RWPE2 (cell line): ENCODE measurements at regions not wholly inside any gene's neighbourhood (a gene's known extent, or its start where the extent isn't known, plus 50 kb on each side); places are given as distances from the start of the nearest gene placed in this dataset.
A peak's percentile ranks its signal among the peaks of the same experiment; 100 is the strongest.

Source experiments
- ATAC-seq: fragments of 200-7000 bp; cut with Tn5 transposase; 3 replicates; pipeline ENCODE4 v1.9.1; 2021; ENCODE audit warnings: low read depth
- DNase-seq: peaks from one replicate; pipeline ENCODE4 v3.0.0-alpha.2; 2020; ENCODE audit warnings: low spot score
- H3K27ac ChIP-seq: fragments of 450-650 bp; 2 replicates; pipeline ENCODE4 v1.5.1; 2017; ENCODE audit warnings: mild to moderate bottlenecking; ENCODE audit not compliant: poor library complexity, severe bottlenecking
- H3K27me3 ChIP-seq: fragments of 250-450 bp; sonication (Bioruptor Pico); 2 replicates; pipeline ENCODE4 v1.5.1; 2021; ENCODE audit warnings: mild to moderate bottlenecking, moderate library complexity; ENCODE audit not compliant: insufficient read depth, poor library complexity, severe bottlenecking
- H3K36me3 ChIP-seq: fragments of 250-450 bp; sonication (Bioruptor Pico); 2 replicates; pipeline ENCODE4 v1.5.1; 2020; ENCODE audit warnings: low read depth, mild to moderate bottlenecking, moderate library complexity
- H3K4me1 ChIP-seq: fragments of 250-450 bp; sonication (Bioruptor Pico); 2 replicates; pipeline ENCODE4 v1.5.1; 2021; ENCODE audit warnings: mild to moderate bottlenecking, moderate library complexity; ENCODE audit not compliant: insufficient read depth, poor library complexity, severe bottlenecking
- H3K4me3 ChIP-seq: fragments of 250-450 bp; sonication (Bioruptor Pico); 2 replicates; pipeline ENCODE4 v1.5.1; 2021; ENCODE audit warnings: mild to moderate bottlenecking, moderate library complexity; ENCODE audit not compliant: severe bottlenecking
- H3K9me3 ChIP-seq: fragments of 250-450 bp; sonication (Bioruptor Pico); 2 replicates; pipeline ENCODE4 v1.5.1; 2021; ENCODE audit warnings: mild to moderate bottlenecking, moderate library complexity; ENCODE audit not compliant: severe bottlenecking
- TF ChIP-seq, protein P1 (sequence below): fragments of 450-650 bp; IDR thresholded peaks from one replicate; pipeline ENCODE4 v1.5.1; 2017; ENCODE audit warnings: mild to moderate bottlenecking, moderate library complexity; ENCODE audit not compliant: poor library complexity, severe bottlenecking

DNA sequence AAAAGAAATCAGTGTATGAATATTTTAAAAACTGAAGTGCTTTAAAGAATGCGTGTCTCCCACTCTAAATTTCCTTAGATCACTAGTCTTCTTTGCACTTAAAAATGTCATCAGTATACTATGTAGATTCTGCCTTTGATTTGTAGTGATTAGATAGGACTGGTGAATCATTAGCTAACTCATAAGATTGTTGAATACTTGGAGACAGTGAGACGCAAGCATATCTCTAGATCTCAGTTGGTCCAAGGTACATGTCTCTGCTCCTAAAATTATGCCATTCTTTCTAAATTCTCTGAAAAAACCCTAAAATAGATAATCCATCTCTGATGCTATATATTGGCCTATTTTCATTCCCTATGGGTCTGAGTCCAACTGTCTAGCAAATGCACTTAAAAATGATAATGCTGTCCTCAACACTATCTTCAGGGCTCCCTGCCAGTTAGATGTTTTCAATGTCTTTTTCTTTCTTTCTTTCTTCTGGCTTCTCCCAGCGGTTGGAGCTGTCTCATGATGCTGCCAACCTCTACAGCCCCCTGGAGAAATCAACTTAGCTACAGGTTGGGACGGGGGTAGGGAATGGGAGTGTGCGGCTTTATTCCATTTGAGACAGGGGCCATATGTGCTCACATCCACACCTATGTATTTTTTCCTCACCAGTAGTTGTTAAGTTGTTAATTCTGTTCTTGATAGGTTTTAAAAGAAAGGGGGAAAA is 301.0 kb downstream of the NDFIP2 start:
- TF ChIP-seq, protein P1, sequence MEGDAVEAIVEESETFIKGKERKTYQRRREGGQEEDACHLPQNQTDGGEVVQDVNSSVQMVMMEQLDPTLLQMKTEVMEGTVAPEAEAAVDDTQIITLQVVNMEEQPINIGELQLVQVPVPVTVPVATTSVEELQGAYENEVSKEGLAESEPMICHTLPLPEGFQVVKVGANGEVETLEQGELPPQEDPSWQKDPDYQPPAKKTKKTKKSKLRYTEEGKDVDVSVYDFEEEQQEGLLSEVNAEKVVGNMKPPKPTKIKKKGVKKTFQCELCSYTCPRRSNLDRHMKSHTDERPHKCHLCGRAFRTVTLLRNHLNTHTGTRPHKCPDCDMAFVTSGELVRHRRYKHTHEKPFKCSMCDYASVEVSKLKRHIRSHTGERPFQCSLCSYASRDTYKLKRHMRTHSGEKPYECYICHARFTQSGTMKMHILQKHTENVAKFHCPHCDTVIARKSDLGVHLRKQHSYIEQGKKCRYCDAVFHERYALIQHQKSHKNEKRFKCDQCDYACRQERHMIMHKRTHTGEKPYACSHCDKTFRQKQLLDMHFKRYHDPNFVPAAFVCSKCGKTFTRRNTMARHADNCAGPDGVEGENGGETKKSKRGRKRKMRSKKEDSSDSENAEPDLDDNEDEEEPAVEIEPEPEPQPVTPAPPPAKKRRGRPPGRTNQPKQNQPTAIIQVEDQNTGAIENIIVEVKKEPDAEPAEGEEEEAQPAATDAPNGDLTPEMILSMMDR, result no peak
- no peak overlapping the region for H3K27ac ChIP-seq
- no peaks in the 10 kb centered on the region for H3K9me3 ChIP-seq
- ATAC-seq, result no peak
- no peaks in the 10 kb centered on the region for H3K27me3 ChIP-seq
- no peaks in the 10 kb centered on the region for H3K36me3 ChIP-seq
- H3K4me1 ChIP-seq, result peaks cover 5% of the 10 kb centered on the region
- DNase-seq, result no peak
- H3K4me3 ChIP-seq, result no peak overlapping the region

DNA sequence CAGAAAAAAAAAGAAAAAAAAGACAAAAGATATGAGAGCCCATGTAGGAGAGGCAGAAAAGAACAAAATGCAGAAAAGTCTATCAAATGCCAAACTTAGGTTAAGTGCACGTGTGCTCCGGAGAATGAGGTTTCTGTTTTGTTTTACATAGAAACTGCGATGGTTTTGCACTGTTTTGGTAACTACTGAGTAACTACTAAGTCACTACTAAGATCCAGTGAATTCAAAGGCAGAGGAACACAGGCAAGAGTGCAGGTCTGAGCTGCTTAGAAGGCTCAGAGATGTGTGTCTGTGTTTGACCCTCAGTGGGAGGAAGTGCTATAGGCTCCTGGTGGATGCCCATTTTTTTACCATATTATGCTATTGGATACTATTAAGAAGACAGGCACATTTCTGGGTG is 299.3 kb downstream of the NDFIP2 start:
- no peaks in the 10 kb centered on the region for H3K36me3 ChIP-seq
- TF ChIP-seq, protein P1, result no peak
- H3K4me1 ChIP-seq, result peaks cover 5% of the 10 kb centered on the region
- DNase-seq, result no peak
- no peak overlapping the region for H3K4me3 ChIP-seq
- H3K27ac ChIP-seq, result no peak overlapping the region
- ATAC-seq, result peak; percentile 43; the same call in 1 of the 3 replicates
- no peaks in the 10 kb centered on the region for H3K27me3 ChIP-seq
- H3K9me3 ChIP-seq, result no peaks in the 10 kb centered on the region

DNA sequence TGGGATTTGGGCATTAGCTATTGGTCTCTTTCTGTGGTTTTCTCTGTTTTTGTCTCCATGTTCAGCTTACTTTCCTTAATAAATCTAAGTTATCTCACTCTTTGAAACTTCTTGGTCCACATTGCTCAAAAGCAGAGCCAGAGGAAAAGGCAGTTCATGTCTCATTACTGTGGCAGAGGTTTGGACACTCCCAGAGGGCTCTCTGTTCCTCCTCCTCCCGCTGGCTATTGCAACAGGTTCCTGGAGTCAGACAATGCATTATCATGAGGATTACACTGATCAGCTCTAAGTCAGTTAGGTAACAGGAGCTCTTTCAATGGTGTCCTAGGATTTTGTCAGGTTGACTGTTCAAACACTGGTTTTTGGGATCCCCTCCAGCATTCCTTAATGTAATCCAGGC is 298.8 kb downstream of the NDFIP2 start:
- H3K27me3 ChIP-seq, result no peaks in the 10 kb centered on the region
- no peaks in the 10 kb centered on the region for H3K9me3 ChIP-seq
- ATAC-seq, result peak; percentile 82
- TF ChIP-seq, protein P1, result no peak
- H3K4me3 ChIP-seq, result no peak overlapping the region
- peaks cover 5% of the 10 kb centered on the region for H3K4me1 ChIP-seq
- no peak overlapping the region for H3K27ac ChIP-seq
- no peak for DNase-seq
- no peaks in the 10 kb centered on the region for H3K36me3 ChIP-seq

DNA sequence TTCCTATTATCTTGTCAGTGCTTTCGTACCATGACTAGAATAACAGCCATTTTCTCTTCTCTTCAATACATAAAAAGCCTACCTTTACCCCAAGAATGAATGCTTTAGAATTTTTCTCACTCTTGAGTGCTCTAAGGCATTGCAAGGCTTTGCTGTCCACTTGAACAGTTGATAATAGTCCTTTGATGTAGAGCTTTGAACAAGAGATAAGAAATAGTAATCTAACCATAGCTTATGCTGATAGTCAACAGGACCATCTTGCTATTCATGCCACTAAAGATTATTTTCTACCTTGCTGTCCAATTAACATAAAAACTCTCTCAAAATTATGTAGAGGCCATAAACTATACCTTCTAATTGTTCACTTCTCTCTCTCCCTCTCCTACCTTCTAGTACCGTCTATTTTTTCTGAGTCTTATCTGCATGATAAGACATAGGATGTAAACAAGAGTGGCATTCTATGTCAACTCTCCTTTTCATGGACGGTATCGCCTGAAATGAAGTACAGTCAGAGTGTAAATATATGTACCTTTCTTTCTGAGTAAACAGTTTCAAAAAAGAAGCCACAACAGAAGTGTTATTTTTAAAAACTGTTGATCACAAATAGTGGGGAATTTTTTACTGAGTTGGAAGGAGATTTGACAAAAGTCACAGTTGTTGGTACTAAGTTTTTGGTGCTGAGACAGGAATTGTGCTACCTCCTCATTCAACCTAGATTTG is 297.9 kb downstream of the NDFIP2 start:
- H3K27me3 ChIP-seq, result no peaks in the 10 kb centered on the region
- no peak overlapping the region for H3K4me3 ChIP-seq
- TF ChIP-seq, protein P1, result no peak
- ATAC-seq (no peak), DNase-seq (no peak)
- no peak overlapping the region for H3K27ac ChIP-seq
- H3K36me3 ChIP-seq, result no peaks in the 10 kb centered on the region
- peaks cover 5% of the 10 kb centered on the region for H3K4me1 ChIP-seq
- no peaks in the 10 kb centered on the region for H3K9me3 ChIP-seq

DNA sequence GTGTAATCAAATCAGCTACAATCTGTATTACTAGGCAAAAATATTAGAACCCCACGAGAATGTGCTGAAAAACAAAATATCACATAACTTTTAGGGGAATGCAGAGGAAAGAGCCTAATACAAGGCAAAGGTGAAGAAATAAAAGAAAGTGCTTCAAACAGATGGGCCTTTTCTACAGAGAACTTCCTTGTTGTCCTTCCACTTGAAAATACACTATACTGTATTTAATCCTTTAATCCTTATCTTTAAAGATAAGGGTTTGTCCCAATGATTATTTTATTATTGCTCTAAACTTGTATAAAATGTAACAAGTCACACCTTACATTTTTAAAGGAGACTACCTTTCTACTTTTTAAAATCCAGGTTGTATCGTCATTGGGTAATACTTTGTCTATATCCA is 296.5 kb downstream of the NDFIP2 start:
- DNase-seq (no peak), ATAC-seq (no peak)
- no peak overlapping the region for H3K4me3 ChIP-seq
- TF ChIP-seq, protein P1, result no peak
- no peaks in the 10 kb centered on the region for H3K27me3 ChIP-seq
- H3K36me3 ChIP-seq, result no peaks in the 10 kb centered on the region
- peaks cover 5% of the 10 kb centered on the region for H3K4me1 ChIP-seq
- no peaks in the 10 kb centered on the region for H3K9me3 ChIP-seq
- H3K27ac ChIP-seq, result no peak overlapping the region
